NCI-H748 treated with DMSO at 0.1 percent for 48 hours (cell line): ENCODE measurements at regions not wholly inside any gene's neighbourhood (a gene's known extent, or its start where the extent isn't known, plus 50 kb on each side); places are given as distances from the start of the nearest gene placed in this dataset.

Source experiments
- DNase-seq: peaks from one replicate; lab custom pipeline; 2025; lab: John Stamatoyannopoulos, UW

DNA sequence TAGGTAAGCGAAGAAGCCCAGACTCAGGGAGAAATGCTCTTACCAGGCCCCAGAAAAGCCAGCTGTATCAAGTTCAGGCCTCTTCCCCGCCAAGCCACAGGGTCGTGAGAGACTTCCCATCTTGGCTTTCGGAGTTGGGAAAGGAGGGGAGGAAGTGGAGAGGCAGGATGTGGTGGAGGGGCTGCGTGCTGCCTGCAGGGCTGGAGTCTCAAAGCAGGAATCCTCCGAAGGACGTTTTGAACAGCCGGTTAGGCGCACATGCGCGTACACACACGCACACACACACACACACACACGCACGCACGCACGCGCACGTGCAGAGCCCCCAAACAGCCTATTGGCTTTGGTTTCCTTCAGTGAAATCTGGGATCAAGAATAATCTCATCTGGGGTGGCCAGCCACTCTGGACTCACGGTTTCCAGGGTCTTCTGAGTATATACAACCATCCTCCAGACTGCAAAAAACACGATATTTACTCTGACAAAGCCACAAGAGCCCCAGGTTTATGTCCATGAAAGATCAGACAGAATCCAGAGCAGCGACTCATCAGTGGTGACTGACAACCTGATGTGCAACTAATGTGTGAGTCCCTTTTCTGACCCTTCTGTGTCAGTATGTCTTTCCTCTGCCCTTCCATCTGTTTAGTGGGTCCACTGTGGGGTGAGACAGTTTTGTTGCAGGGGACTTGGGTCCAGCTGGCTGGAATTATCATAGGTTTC, 115.0 kb upstream of the ZNF438 start:
- no peak for DNase-seq

DNA sequence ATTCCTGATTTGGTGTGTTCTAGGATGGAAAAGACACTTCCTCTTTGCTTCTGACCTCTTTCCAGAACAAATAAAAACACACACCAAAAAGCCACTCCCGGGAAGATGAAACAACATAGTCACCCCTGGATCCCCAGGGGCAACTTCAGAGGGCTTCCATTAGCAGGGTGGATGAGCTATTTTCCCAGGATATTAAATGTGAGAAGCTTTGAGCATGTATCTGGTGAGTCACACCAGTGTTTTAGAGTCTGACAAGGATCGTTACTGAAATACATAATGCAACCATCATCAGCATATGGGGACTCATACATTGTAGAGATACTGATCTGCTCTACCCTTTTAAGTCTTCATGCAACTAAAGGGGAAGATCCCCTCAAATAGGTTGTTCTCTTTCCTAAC, 115.5 kb upstream of the ZNF438 start:
- no peak for DNase-seq

DNA sequence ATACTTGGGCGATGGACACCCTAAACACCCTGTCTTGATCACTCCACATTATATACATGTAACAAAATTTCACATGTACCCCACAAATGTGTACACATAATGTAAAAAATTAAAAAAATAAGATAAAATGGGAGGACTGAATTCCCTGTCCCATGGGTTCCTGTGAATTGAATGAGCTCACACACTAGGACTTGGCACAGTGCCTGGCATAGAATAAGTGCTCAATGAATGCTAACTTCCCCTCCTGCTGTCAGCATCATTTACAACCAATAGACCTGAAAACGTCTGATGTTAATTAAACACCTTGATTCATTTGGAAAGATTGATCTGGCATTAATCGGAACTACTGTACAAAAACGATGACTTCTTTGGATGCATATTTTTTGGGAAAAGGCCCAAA, 117.3 kb upstream of the ZNF438 start:
- DNase-seq, result no peak

DNA sequence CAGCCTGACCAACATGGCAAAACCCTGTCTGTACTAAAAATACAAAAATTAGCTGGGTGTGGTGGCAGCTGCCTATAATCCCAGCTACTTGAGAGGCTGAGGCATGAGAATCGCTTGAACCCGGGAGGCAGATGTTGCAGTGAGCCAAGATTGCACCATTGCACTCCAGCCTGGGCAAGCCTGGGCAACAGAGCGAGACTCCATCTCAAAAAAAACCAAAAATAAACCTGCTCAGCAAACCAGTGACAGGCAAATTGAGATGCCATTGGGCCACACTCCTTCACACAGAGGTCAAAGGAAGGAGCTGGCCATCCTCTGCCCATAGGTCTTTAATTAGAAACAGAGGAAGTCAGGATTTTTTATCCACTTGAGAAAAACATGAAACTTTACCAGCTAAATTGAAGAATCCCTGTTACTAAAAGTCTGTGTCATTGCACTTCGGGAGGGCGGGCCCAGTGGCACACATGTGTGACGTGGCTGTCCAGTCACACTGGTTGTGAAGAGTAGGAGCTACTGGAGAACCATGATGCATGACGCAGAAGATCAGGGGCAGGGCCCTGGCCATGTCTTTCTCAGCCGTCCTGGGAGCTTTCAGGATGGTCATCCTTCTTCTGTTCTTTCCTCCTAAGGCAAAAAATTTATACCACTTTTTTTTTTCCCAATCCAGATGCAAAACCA, 118.3 kb upstream of the ZNF438 start:
- DNase-seq, result no peak

DNA sequence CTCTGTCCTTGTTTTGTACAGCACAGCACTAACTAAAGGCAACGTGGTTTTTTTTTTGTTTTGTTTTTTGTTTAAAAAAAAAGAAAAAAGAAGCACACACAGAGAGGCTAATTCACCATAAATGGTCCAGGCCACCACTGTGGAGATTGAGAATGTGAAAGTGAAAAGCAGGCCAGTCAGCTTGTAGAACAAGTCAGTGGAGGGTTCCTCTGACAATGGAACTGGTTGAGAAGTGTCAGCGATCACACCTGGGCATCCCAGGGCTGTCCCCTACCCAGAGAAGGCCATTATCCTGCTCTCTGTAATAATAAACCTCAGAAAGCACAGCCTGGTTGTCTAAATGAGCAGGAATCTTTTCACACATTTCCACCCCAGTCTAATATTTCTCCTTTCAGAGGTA, 119.6 kb upstream of the ZNF438 start:
- DNase-seq, result no peak

DNA sequence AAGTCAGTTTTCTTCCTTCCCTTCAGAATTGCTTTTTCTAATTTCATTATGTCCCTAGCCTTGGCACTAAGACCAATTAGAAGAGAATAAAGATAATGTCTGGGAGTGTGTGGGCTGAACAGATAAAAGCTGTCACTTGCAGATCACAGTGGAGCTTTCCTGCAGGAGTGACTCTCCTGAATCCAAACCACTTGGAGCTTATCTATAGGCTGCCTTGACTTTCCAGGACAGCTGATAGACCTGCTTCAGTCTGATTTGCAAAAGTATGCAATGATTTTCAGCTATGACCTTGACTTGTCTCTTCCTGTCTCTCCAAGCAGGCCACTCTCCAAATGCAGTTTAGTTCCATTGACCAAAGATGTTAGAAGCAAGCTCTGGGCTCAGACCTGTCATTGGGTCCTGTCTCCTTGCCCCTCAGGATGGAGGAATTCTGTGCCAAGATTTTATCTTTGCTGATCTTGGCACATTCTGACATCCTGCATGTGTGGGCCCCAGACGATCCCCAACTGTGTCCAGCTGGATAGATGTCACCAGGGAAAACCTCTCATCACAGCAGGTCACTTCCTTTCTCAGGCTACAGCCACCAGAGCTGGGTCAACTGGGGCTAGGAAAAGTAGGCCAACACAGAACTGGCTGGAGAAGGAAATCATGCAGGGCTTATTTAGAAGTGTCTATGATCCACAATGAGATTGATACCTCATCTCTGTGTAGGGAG, 120.9 kb upstream of the ZNF438 start:
- DNase-seq, result no peak

DNA sequence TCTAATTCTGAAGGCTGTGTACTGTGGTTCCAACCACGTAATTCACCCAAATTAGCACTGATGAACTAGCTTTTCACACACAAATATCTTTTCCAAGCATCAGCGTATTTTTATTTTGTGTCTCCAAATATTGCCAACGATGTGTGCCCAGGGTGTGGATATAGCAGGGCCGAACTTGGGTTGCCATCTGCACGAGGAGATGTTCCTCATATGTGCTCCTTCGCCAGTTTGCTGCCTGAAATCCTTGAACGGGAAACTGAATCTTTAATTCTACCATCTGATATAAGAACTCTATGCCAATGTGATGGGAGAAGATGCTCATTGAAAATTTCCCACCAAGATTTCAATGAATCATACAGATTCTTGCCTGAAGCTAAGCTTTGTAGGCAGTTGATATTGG, 121.5 kb upstream of the ZNF438 start:
- no peak for DNase-seq

DNA sequence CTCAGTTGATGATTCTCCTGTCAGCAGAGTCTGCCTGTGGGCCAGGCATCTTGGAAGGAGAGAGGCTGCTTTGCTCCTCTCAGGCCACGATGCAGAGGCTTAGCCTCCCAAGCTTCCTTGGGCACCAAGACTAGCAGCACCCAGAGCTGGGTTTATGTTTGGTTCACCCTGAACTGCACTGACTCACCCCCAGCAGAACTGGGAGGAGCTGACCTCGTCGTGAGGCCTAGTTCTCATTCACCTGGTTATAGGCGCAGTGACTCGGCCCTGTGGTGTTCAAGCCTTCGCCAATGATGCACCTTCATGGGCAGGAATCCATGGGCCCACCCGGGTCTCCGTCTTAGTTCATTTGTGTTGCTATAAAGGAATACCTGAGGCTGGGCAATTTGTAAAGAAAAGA, 122.0 kb upstream of the ZNF438 start:
- DNase-seq, result no peak

DNA sequence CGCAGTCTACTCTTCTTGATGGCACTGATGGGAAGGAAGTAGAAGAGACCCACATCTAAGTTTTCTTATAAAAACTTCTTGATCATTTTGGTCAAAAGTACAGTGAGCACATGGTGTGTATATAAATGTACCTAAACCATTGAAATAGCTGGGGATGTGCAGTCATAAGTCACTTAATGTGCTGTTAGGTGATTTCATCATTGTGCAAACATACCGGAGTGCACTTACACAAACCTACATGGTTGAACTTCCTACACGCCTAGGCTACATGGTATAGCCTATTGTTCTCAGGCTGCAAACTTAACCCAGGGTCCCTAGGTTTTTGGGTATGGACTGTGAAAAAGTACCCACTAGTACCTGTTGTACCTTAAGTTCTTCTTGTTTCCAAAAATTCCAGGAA, 123.3 kb upstream of the ZNF438 start:
- DNase-seq, result no peak

DNA sequence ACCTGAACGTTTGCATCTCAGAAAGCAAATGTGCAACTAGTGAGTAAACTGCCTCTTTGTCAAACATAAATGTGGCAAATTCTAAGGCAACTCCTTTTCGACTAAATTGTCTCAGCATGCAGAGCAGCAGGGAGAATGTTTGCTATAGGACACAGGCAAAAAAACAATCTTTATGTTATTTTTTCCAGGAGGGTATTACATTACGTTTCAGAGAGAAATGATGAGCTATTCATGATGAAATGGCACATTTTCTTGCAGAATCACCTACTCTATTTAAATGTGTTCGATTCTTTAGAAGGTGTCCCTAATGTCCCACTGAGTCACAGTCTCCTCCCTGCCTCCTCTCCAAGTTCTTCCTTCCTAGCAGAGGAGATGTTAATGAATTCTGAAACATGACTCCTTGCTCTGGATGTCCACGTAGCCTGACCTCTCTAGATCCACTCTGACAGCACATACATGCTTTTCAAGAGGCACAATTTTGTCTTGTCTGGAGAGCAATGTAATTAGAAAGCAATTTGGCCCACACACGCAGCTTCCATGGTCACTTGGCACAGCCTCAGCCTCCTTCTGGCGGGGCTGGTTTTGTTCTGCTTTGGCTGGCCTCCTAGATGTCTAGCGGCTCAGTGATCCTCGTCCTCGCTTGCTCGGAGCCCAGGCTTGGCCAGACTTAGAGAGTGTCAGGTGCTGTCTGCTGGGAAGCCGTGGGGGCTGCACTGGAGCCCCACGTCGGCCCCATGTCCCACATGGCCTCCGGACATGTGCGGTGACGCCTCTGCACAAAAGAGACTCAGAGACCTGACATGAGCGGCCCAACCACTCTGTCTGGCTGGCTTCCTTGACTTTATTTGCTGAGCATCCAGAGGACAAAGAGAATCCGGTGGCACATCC, 125.7 kb upstream of the ZNF438 start:
- no peak for DNase-seq

DNA sequence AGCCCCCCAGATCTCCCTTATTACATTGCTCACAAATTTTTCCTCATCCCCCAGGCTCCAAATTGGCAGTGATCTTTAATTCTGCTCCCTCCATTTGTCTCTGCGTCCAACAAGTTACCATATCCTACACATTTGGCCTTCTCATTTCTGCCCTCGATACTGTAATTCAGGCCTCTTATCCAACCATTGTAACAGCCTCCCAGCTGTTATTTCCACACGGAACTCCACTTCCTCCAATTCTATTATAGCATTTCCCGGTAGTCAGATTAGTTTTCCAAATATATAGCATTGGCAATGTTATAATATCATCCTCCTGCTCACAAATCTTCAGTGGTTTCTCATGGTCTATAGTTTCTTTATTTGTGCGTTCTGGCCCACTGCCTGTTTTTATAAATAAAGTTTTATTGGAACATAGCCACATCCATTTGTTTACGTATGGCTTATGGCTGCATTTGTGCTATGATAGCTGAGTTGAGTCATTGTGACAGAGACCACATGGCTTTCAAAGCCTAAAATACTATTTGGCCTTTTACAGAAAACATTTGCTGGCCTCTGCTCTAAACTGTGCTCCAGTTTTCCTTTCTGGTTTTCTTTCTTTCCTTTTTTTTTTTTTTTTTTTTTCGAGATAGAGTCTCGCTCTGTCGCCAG, 126.5 kb upstream of the ZNF438 start:
- DNase-seq, result no peak

DNA sequence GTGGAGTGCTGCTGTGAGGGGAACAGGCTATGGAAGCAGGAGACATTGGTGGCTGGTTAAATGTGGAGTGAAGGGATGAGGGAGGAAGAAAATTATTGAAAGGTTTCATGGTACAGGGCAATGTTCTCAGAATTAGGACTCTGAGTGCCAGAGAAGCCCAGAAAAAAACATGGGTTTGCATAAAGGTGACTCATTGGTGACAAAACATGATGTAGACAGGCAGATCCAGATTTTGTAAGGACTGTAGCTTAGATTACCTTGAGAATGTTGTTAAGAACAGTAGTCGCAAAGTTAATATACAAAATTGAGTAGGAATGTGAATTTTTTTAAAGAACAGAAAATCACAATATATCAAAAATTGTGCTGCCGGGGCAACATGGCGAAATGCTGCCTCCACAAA, 134.9 kb upstream of the ZNF438 start:
- DNase-seq, result no peak

DNA sequence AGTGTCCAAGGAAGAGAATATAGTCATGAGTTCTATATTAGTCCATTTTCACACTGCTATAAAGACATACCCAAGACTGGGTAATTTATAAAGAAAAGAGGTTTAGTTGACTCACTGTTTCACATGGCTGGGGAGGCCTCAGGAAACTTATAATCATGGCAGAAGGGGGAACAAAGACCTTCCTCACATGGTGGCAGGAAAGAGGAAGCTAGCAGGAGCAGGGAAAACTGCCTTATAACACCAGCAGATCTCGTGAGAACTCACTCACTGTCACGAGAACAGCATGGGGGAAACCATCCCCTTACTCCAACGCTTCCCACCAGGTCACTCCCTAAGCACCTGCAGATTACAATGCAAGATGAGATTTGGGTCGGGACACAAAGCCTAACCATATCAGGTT, 139.0 kb upstream of the ZNF438 start:
- no peak for DNase-seq

DNA sequence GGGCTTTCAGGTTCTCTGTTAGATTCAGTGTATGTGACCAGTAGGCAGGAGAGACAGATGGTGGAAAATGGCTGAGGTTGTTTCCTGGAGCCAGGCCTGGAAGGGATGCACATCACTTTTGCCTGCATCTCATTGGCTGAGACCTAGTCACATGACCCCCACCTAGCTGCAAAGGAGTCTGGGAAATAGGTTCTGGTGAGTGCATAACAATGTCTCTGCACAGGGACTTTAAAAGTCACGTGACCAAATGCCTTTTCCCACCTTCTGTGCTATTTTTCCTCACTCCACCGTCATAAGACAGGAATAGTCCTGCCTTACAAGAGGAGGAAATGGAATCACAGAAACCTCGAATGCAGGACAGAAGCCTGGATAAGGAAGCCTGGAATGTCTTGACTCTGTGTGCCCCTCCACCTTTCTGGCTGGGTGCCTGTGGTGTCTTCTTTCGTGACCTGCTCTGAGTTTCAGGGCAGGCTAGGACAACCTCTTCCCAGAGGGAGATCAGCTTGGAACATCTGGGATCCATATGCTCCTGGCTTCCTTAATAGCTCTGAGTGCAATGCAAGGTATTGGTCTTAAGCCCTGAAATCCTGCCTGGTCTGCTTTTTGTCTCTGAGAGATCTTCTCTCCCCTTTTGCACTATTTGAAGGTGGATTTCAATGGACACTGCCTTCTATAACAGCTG, 139.9 kb upstream of the ZNF438 start:
- DNase-seq, result no peak

DNA sequence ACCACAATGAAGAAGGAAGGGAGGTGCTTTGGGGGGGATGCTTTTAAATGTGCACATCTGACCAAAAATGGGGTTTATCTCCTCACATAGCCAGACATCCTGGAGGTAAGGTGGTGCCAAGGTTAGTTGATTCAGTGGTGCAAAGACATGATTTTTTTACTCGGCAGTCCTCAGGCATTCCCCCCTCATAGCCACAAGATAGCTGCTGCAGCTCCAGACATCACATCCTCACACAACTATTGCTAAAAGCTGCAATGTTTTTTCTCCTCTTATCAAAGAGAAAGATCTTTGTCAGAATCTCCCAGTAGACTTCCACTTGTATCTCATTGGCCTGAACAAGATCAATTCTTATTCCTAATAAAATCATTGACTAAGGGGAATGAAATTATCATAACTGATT, 141.3 kb upstream of the ZNF438 start:
- no peak for DNase-seq

DNA sequence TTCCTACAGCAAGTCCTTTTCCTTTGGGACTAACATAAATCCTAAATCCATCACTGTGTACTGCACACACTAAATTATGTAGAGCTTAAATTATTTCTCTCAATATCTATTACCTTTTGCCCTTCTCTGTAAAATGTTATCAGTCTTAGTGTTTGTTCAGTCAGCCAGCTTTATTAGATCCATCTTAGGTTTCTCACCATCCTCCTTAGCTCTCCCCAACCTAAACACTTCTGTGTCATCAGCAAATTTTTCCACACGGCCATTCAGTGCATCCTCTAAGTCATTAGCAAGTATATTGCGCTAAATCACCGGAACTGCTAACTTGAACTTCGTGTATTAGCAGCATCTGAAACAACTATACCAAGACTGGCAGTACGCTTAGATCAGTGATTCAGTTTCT, 142.1 kb upstream of the ZNF438 start:
- no peak for DNase-seq

DNA sequence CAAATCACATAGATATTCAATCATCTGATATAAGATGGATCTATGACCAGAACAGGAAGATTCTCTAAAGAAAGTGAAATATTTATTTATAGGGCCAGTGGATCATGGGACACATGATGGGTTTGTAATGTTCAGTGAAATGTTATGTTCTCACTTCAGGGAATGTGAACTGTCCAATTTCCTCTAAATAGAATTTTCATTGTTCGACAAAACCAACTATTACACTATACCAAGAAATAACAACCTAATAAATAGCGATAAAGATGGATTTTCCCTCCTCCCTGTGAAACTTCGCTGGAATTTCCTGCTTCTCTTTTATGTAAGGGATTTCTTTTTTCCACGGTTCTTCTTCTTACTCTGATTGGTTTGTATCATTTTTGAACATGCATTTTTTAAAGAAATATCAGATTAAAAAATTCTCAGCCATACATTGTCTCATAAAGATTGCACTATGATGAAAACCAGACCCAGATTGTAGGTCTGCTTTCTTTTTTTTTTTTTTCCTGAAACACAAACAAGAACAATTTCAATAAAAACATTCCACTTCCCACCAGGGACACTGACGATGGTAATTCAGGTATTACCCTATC, 139.8 kb upstream of the ZEB1 start:
- no peak for DNase-seq

DNA sequence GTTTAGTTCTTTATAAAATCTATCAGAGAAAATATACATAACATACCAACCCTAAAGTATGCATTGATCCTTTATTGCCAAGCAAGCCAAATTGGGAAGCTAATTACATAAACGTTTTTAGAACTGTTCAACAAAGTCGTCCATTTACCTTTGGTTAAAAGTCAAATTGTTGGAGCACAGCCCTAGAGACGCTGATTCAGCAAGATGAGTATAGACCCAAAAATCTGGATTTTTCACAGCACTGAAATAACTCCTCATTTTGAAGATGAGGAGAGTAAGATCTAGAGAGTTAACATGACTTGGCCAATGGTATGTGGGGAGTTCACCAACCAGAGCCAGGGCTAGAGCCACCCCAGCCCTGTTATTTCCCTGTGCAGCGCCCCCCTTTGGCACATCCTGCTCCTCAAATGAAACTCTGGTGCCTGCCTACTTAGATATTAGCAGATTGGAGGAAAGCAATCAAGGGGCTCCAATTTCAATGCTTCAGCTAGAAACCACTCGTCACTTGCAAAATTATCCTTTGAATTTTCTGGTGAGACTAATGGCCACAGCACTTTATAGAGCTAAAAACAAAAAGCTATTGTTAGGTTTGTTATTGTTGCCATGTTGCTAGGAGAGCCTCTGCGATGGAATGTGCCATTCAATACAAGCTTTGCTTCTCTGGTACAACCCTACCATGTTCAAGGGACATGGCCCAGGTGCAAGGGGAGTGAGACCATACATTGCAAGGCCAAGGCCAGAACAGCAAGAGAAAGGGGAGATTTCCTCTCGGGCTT, 132.6 kb upstream of the ZEB1 start:
- no peak for DNase-seq

DNA sequence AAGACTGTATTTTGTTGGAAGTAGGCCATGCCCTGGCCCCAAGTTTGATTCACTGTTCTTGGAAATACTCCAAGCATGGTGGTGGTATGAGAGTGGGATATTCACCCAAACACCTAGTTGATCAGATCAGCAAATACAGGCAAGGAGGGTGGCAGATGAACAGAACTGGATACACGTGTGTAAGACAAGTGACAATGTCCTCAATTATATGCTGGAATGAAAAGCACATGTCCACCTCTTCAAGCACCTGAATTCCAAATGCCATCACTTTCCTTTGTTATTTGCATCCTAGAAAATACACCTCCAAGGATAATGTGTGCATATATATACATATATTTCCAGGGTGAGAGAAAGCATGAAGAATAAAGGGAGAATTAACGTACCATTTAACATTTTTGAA, 131.8 kb upstream of the ZEB1 start:
- DNase-seq, result no peak

DNA sequence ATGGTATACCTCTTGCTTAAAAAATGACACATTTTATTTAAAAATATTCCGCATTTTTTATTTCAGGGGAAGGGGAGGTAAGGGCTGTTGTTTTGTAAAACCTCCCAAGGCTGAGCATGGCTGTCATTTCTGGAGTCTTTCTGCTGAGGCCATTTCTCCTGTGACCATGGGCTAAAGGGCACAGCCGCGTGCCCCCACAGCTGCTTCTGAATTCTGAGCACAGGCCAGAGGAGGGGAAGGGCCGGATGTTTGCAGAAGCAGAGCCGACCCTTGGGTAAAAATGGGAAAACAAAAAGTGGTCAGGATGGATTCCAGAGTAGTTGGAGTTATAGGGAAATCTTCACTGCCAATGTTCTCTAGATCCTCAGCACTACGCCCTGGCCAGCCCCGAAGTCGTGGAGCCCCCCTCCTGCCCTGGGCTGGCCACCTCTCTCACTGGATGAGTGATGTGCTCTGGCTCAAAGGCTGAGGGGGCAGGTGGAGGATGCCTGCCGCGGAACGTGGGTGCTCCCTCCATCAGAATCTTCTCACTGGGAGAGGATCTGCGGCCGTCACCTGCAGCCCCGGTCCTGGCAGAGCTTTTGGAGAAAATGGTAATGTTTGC, 131.3 kb upstream of the ZEB1 start:
- no peak for DNase-seq
